ENCODE measurements at regions not wholly inside any gene's neighbourhood (a gene's known extent, or its start where the extent isn't known, plus 50 kb on each side); places are given as distances from the start of the nearest gene placed in this dataset.

DNA sequence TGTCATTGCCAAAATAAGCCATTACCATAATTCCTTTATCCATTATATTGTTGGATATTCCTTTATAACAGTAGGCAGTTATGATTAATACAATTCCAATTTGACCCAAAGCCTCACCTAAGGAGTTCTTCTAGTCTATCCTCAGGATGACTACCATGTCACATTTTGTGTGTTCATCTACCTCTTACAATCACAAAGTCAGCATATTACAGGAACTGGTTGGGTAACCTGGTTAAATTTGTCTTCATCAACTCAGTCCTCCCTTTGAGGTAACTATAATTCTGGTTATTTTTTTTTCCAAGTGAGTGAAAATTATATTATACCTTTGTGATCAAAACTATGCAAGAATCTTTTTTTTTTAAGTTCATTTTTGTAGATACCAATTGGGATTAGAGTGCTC, 540.5 kb downstream of the BTBD3 start:
- Histone ChIP-seq H2BK12ac (ENCODE audit: low read depth, low read length) (no peak overlapping the region), H3K4me1 (replicated peaks in 1 of 4; ENCODE audit: control insufficient read depth in 3 of 4, insufficient read depth in 4 of 4, low read length in 3 of 4) (no peaks in the 10 kb centered on the region), H3K4me2 (ENCODE audit: insufficient read depth in 1 of 2, low read depth in 2 of 2, low read length in 2 of 2) (no peak overlapping the region), H3K23ac (ENCODE audit: insufficient read length) (no peak overlapping the region), H3K23me2 (ENCODE audit: low read depth, low read length) (no peaks in the 10 kb centered on the region), H3K4ac (replicated peaks; ENCODE audit: insufficient read length, low read depth, low read length) (no peak overlapping the region), H4K8ac (ENCODE audit: extremely low read depth, insufficient read depth, low read length) (no peak overlapping the region), H3K79me1 (ENCODE audit: low read depth, low read length) (no peaks in the 10 kb centered on the region), H3K14ac (ENCODE audit: insufficient read length) (no peak overlapping the region), H3K36me3 (ENCODE audit: control insufficient read depth in 2 of 4, insufficient read depth in 4 of 4, low read length in 3 of 4) (no peaks in the 10 kb centered on the region), H2BK15ac (ENCODE audit: low read length) (no peak overlapping the region), H2AK5ac (ENCODE audit: low read depth, low read length) (no peak overlapping the region), H2BK120ac (replicated peaks; ENCODE audit: low read depth, low read length) (no peak overlapping the region), H3K56ac (replicated peaks; ENCODE audit: insufficient read length, low read depth, low read length) (no peak overlapping the region), H3K27me3 (replicated peaks in 1 of 4; ENCODE audit: control insufficient read depth in 3 of 4, extremely low read depth in 1 of 4, insufficient read depth in 3 of 4, low read length in 3 of 4) (no peaks in the 10 kb centered on the region), H3K27ac (ENCODE audit: low read depth, low read length) (no peak overlapping the region), H2BK20ac (ENCODE audit: low read length) (no peak overlapping the region), H3K18ac (ENCODE audit: extremely low read depth, low read length) (no peak overlapping the region), H3K9ac (replicated peaks in 1 of 4; ENCODE audit: extremely low read depth in 1 of 4, low read depth in 3 of 4, low read length in 3 of 4) (no peak overlapping the region), H3K9me3 (ENCODE audit: insufficient read depth in 2 of 2, low read depth in 1 of 2, low read length in 1 of 2) (no peaks in the 10 kb centered on the region), H2AFZ (ENCODE audit: low read length) (no peak overlapping the region), H4K5ac (ENCODE audit: insufficient read length, low read depth, low read length) (no peak overlapping the region), H3K79me2 (ENCODE audit: control insufficient read depth in 1 of 2, insufficient read depth in 2 of 2, low read length in 2 of 2) (no peaks in the 10 kb centered on the region), H3K4me3 (ENCODE audit: extremely low read depth in 1 of 4, insufficient read depth in 2 of 4, low read depth in 3 of 4, low read length in 4 of 4) (no peak overlapping the region), H4K91ac (replicated peaks; ENCODE audit: insufficient read length, low read length) (no peak overlapping the region), H2BK5ac (ENCODE audit: low read depth, low read length) (no peak overlapping the region), H4K20me1 (replicated peaks in 1 of 2; ENCODE audit: control insufficient read depth in 1 of 2, insufficient read depth in 2 of 2, low read length in 2 of 2) (no peaks in the 10 kb centered on the region)
- DNase-seq (ENCODE audit: low read depth in 1 of 2, low spot score in 2 of 2) (no peak), FAIRE-seq (no peak)
- TF ChIP-seq KDM1A (IDR thresholded peaks at IDR 0.05; ENCODE audit: borderline replicate concordance, low read length) (no peak), SIN3A (conservative IDR thresholded peaks at IDR 0.05 in 1 of 2, IDR thresholded peaks at IDR 0.05 in 1 of 2; ENCODE audit: low read depth in 1 of 2, low read length in 2 of 2) (no peak), KDM4A (IDR thresholded peaks at IDR 0.05; ENCODE audit: low read depth, low read length, severe bottlenecking) (no peak), SP1 (IDR thresholded peaks at IDR 0.05; ENCODE audit: low read depth, low read length) (no peak)
- ChIA-PET POLR2A (ENCODE audit: partially characterized antibody) (no interaction called here), CTCF (ENCODE audit: partially characterized antibody) (no interaction called here)

Data from H1 (cell line).